ENCODE measurements at regions not wholly inside any gene's neighbourhood (a gene's known extent, or its start where the extent isn't known, plus 50 kb on each side); places are given as distances from the start of the nearest gene placed in this dataset.
"Not testable (repeated sequence)": the region's sequence is repeated elsewhere in the genome, so short reads cannot be mapped to it uniquely, and the experiment has no call there.

GRCh38 chr15:23801881-23802280 is 114.8 kb upstream of the NDN start:
- TF ChIP-seq JUND (IDR thresholded peaks at IDR 0.05) = no peak
- TF ChIP-seq ZNF274 (IDR thresholded peaks at IDR 0.05; ENCODE audit: low read depth, low read length) = no peak
- TF ChIP-seq CEBPB (IDR thresholded peaks at IDR 0.05; ENCODE audit: low read depth) = no peak
- no peak for TF ChIP-seq ELF1 (IDR thresholded peaks at IDR 0.05; ENCODE audit: borderline replicate concordance, low read depth)
- no peak for TF ChIP-seq FOSL1 (IDR thresholded peaks at IDR 0.05; ENCODE audit: low read depth)
- TF ChIP-seq SP1 (IDR thresholded peaks at IDR 0.05; ENCODE audit: low read depth) = no peak
- TF ChIP-seq POLR2AphosphoS5 (IDR thresholded peaks at IDR 0.05; ENCODE audit: low read depth, low read length) = no peak
- TF ChIP-seq EZH2phosphoT487 (IDR thresholded peaks at IDR 0.05; ENCODE audit: borderline replicate concordance) = no peak
- no peak for TF ChIP-seq TCF7L2 (IDR thresholded peaks at IDR 0.05; ENCODE audit: borderline replicate concordance, extremely low read depth, insufficient read depth, insufficient read length)
- TF ChIP-seq RAD21 (IDR thresholded peaks at IDR 0.05; ENCODE audit: low read depth) = no peak
- no peak for TF ChIP-seq SIN3A (IDR thresholded peaks at IDR 0.05; ENCODE audit: low read depth)
- TF ChIP-seq YY1 (IDR thresholded peaks at IDR 0.05; ENCODE audit: extremely low read depth, insufficient replicate concordance, low read depth, low read length) = no peak
- no peak overlapping the region for H2AFZ ChIP-seq (ENCODE audit: low read depth, low read length, poor library complexity, severe bottlenecking)
- H3K4me3 ChIP-seq (replicated peaks in 1 of 2; ENCODE audit: low read depth in 1 of 2, low read length in 2 of 2) = no peak overlapping the region
- no peak overlapping the region for H3K27ac ChIP-seq (ENCODE audit: low read depth, low read length)
- ATAC-seq = no peak
- ChIA-PET POLR2A (no interaction called here), RAD21 (ENCODE audit: low non-redundant PET in 1 of 2, low total read pairs in 2 of 2, uncharacterized antibody in 2 of 2, unreplicated experiment in 2 of 2) (no interaction called here), CTCF (no interaction called here)
- no peaks in the 10 kb centered on the region for H3K9me2 ChIP-seq (ENCODE audit: insufficient read depth)
- intact Hi-C loops (cut with micrococcal nuclease) = no loop called here
- no peak overlapping the region for H3K4me2 ChIP-seq (ENCODE audit: low read length)
- BruUV-seq (replicated peaks) = no TSS peak
- no peaks in the 10 kb centered on the region for H3K79me2 ChIP-seq (ENCODE audit: insufficient read depth, low read length)
- H3K36me3 ChIP-seq (ENCODE audit: control insufficient read depth in 1 of 2, insufficient read depth in 2 of 2, low read length in 2 of 2) = no peaks in the 10 kb centered on the region
- DNase-seq (ENCODE audit: low read depth, low spot score) = no peak
- no peaks in the 10 kb centered on the region for H3K4me1 ChIP-seq (ENCODE audit: control insufficient read depth in 1 of 2, insufficient read depth in 2 of 2, low read length in 2 of 2)
- no peaks in the 10 kb centered on the region for H3K27me3 ChIP-seq (ENCODE audit: insufficient read depth, low read length)
- no peaks in the 10 kb centered on the region for H4K20me1 ChIP-seq (ENCODE audit: insufficient read depth)
- H3K9ac ChIP-seq (ENCODE audit: low read length) = no peak overlapping the region
- H3K9me3 ChIP-seq (ENCODE audit: control insufficient read depth in 1 of 2, insufficient read depth in 1 of 2, low read depth in 1 of 2, low read length in 2 of 2) = peaks cover 6 to 26% of the 10 kb centered on the region in 2 experiments; a peak in 2 of 4 replicates

GRCh38 chr15:23802896-23803435 is 115.9 kb upstream of the NDN start:
- H3K9me2 ChIP-seq (ENCODE audit: insufficient read depth); POLR2A ChIA-PET: not testable (repeated sequence)
- peaks cover 0 to 20% of the 10 kb centered on the region in 2 experiments; a peak in 2 of 4 replicates for H3K9me3 ChIP-seq (ENCODE audit: control insufficient read depth in 1 of 2, insufficient read depth in 1 of 2, low read depth in 1 of 2, low read length in 2 of 2)

More at GRCh38 chr15:23802896-23803435, 115.9 kb upstream of the NDN start:
- H3K9ac ChIP-seq (ENCODE audit: low read length); H3K27me3 ChIP-seq (ENCODE audit: insufficient read depth, low read length); H3K4me1 ChIP-seq (ENCODE audit: control insufficient read depth in 1 of 2, insufficient read depth in 2 of 2, low read length in 2 of 2); H3K4me2 ChIP-seq (ENCODE audit: low read length); H3K79me2 ChIP-seq (ENCODE audit: insufficient read depth, low read length); H2AFZ ChIP-seq (ENCODE audit: low read depth, low read length, poor library complexity, severe bottlenecking); H4K20me1 ChIP-seq (ENCODE audit: insufficient read depth); H3K4me3 ChIP-seq (replicated peaks in 1 of 2; ENCODE audit: low read depth in 1 of 2, low read length in 2 of 2); BruUV-seq (replicated peaks); RAD21 ChIA-PET (ENCODE audit: low non-redundant PET in 1 of 2, low total read pairs in 2 of 2, uncharacterized antibody in 2 of 2, unreplicated experiment in 2 of 2); CTCF ChIA-PET; H3K27ac ChIP-seq (ENCODE audit: low read depth, low read length); DNase-seq (ENCODE audit: low read depth, low spot score); ATAC-seq; intact Hi-C loops (cut with micrococcal nuclease); H3K36me3 ChIP-seq (ENCODE audit: control insufficient read depth in 1 of 2, insufficient read depth in 2 of 2, low read length in 2 of 2): not testable (repeated sequence)

Data from HCT116 (cell line).